AG04449 (cell line): ENCODE measurements at regions not wholly inside any gene's neighbourhood (a gene's known extent, or its start where the extent isn't known, plus 50 kb on each side); places are given as distances from the start of the nearest gene placed in this dataset.

Experiments used
- CTCF ChIA-PET: fragments of 350-600 bp; formaldehyde crosslinking; extraction: SDS; loops from one replicate; lab custom pipeline; 2021; ENCODE audit warnings: antibody characterized with exemption; lab: Yijun Ruan, JAX
- POLR2A ChIA-PET: fragments of 400-600, 350-600 bp; formaldehyde crosslinking; extraction: SDS; loops from one replicate; lab custom pipeline; 2020; ENCODE audit warnings: antibody characterized with exemption, inconsistent platforms; lab: Yijun Ruan, JAX
- DNase-seq: peaks from one replicate; pipeline ENCODE4 v3.0.0-alpha.2; 2010; ENCODE audit warnings: low read depth, low spot score
- H3K4me3 ChIP-seq: 2 replicates; pipeline ENCODE4 v1.5.1; 2011; ENCODE audit warnings: low read depth, mild to moderate bottlenecking, control low read depth, low read length
- TF ChIP-seq, protein P1 (sequence below): IDR thresholded peaks from one replicate; pipeline ENCODE4 v1.5.1; 2011; ENCODE audit warnings: mild to moderate bottlenecking, moderate library complexity, low read length, control low read depth, inconsistent platforms; ENCODE audit not compliant: insufficient read depth; ENCODE audit errors: missing control alignments

DNA sequence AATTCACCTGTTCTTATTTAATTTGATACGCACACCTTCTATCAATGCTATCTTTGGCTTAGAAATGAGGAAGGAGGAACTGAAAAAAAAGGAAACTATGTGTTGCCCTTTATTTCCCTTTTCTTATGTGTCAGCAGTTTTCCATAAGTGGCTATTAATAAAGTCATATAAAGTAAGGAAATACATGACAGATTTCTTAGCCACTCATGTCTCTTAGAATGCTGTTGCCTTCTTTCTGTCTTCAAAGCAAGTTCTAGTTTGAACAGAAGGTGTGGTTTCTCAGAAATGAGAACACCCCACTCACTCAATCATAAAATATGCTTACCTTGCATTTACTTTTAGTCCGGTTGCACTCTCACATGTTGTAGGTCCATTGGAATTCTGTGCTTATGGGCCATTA lies 640.5 kb upstream of the GRM7 start:
- CTCF ChIA-PET, result no interaction called here
- POLR2A ChIA-PET, result no interaction called here
- TF ChIP-seq, protein P1, sequence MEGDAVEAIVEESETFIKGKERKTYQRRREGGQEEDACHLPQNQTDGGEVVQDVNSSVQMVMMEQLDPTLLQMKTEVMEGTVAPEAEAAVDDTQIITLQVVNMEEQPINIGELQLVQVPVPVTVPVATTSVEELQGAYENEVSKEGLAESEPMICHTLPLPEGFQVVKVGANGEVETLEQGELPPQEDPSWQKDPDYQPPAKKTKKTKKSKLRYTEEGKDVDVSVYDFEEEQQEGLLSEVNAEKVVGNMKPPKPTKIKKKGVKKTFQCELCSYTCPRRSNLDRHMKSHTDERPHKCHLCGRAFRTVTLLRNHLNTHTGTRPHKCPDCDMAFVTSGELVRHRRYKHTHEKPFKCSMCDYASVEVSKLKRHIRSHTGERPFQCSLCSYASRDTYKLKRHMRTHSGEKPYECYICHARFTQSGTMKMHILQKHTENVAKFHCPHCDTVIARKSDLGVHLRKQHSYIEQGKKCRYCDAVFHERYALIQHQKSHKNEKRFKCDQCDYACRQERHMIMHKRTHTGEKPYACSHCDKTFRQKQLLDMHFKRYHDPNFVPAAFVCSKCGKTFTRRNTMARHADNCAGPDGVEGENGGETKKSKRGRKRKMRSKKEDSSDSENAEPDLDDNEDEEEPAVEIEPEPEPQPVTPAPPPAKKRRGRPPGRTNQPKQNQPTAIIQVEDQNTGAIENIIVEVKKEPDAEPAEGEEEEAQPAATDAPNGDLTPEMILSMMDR, result no peak
- no peak overlapping the region for H3K4me3 ChIP-seq
- no peak for DNase-seq

DNA sequence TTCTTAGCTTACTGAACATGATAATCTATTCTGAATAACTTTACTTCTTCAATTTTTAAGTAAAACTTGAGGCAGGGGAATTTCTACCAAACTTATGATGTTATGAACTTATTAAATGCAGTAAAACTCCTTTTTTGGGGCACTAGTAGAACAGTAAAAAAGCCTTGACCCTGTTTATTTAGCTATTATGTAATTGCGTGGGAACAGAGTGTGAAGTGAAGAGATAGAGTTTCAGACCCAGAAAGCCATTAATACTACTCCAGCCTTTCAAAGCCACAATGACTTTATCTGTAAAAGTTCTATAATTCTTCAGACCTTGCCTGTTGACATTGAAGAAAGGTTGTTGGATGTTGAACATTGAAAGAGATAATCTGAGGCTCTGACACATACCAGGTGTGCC lies 638.8 kb upstream of the GRM7 start:
- CTCF ChIA-PET, result no interaction called here
- no peak for DNase-seq
- TF ChIP-seq, protein P1, result no peak
- POLR2A ChIA-PET, result no interaction called here
- no peak overlapping the region for H3K4me3 ChIP-seq

DNA sequence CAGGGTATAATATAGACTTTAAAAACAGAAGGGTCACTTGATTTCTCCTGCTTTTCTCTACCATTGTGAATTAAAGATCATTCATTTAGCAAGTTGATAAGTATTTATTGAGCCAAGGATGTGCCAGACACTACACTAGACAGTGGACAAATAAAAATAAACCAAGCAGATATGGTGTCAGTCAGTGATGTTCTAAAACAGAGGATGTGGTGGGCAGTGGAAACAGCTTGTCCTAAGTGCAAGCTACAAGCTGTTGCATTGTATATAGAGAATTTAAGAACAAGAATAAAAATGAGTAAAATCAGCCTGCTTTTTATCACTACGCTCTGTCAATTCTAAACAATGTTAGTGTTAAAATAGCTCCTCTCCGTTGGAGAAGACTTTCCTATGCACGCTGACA lies 637.3 kb upstream of the GRM7 start:
- TF ChIP-seq, protein P1, result no peak
- ChIA-PET CTCF (no interaction called here), POLR2A (no interaction called here)
- no peak overlapping the region for H3K4me3 ChIP-seq
- DNase-seq, result no peak

DNA sequence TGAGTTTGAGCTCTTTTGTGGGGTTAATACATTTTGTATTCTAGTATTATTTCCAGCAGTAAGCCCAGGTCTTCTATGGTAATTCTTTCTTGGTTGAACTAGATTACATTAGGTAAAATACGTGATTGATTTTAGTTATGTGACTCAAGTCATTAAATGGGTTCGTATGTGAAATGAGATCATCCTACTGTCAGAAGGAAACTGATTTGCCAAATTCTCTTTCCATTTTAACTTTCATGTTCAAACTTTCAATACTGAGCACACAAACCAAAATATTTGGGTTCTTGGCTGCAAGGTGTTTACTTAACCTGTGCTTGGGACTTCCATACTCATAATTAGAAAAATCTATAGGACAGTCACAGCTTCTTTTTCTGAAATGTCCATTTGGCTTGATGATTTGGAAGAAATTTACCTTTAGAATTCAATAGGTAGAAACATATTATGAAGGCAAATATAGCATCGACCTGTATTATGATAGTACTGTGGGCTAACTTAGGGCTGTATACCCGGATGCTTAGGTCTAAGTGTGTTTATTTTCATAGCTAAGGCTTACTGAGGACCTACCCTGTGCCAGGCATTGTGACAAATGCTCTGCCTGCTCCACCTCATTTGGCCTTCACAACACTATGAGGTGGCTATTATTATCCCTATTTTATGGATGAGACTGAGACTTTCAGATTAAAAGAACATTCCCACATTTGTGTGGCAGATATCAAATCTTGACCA lies 631.8 kb upstream of the GRM7 start:
- TF ChIP-seq, protein P1, result no peak
- ChIA-PET CTCF (no interaction called here), POLR2A (no interaction called here)
- no peak overlapping the region for H3K4me3 ChIP-seq
- DNase-seq, result no peak

DNA sequence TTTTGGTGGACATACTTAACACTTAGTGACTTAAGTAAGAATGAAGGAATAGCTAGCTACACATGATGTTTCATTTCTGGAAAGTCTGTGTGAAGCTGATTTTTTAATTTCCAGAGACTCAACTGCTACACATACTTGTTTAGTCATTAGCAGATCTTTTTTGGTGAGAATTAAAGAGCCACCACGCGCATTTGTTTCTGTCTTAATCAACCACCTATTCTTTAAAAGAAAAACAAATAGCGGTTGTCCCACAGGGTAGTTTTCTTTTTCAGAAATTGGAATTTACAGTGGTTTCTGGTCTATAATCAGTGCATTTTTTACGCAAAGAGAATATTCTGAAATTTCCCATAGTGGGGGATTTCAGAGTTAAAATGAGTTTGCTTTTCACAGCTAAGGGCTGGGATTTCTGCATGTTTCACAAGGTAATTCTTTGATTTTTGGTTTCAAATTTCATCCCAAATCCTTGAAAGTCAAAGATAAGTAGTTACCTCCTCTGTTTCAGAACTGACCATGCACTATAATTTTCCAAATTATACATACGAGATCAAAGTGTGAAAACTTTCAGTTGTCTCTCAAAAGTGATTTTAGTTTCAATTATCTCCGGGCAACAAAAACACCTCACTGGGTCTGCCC lies 631.0 kb upstream of the GRM7 start:
- TF ChIP-seq, protein P1, result no peak
- DNase-seq, result no peak
- POLR2A ChIA-PET, result no interaction called here
- no peak overlapping the region for H3K4me3 ChIP-seq
- CTCF ChIA-PET, result no interaction called here

DNA sequence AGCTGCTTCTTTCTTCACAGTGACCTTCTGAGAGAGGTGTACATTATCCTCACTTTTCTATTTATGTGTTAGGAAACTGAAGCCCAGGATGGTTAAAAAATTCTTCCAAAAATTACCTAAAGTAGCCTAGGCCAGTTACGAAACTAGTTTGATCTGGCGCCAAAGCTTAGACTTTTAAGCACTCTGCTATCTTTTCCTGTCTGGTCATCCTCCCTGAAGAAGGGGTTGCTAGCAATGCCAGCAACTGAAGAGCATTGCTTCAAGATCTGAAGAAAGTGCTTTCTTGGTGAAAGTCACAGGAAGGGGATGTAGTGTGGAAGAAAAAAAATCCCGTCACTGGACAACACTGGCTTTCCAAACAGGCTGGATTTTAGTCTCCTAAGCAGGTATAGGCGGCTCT lies 618.8 kb upstream of the GRM7 start:
- ChIA-PET POLR2A (no interaction called here), CTCF (no interaction called here)
- TF ChIP-seq, protein P1, result no peak
- no peak for DNase-seq
- H3K4me3 ChIP-seq, result no peak overlapping the region
